HT-29 (cell line): ENCODE measurements at regions not wholly inside any gene's neighbourhood (a gene's known extent, or its start where the extent isn't known, plus 50 kb on each side); places are given as distances from the start of the nearest gene placed in this dataset.

Experiments
- DNase-seq: peaks from one replicate; pipeline ENCODE4 v3.0.0-alpha.2; 2015; ENCODE audit warnings: low spot score

DNA sequence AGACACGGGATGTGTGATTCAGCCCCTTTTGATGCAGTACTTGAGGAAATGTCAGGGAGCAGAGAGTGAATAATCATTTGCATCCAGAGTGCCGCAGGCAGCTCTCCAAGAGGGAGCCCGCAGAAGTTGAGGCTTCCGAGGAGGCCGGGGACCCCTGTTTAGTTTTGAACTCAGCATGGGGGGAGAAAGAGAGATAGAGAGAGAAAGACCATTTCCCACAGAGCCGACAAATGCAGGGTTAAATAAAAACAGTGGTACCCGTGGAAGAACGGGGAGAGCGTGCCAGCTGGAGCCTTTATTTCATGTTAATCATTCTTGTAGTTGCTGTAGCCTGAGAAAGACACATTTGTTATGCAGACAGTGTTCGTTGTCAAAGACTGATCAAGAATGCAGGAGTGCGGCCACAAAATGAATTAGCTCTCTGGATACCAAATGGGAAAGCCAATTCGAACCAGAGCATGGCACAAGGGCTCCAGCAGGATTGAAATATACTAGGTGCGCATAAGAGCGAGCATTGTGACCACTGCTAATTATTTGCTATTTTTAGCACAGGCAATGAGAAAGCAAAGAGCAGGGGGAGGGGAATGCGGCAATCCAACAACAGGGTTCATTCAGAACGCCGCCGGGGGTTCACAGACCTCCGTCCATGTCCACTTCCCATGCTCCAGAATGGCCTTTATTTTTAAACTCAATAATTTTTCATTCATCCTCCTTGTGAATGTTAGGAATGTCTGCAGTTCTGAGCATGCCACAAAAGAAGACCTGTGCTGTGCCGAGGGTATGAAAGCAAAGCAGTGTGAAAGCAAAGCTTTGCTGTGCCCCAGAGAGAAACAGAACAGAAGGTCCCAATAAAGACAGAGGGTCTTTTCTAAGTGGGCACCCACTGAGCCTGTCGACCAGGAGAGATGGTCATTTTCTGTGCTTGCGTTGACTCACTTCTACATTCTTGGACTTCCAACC, 243.9 kb upstream of the VCX3A start:
- DNase-seq: no peak

DNA sequence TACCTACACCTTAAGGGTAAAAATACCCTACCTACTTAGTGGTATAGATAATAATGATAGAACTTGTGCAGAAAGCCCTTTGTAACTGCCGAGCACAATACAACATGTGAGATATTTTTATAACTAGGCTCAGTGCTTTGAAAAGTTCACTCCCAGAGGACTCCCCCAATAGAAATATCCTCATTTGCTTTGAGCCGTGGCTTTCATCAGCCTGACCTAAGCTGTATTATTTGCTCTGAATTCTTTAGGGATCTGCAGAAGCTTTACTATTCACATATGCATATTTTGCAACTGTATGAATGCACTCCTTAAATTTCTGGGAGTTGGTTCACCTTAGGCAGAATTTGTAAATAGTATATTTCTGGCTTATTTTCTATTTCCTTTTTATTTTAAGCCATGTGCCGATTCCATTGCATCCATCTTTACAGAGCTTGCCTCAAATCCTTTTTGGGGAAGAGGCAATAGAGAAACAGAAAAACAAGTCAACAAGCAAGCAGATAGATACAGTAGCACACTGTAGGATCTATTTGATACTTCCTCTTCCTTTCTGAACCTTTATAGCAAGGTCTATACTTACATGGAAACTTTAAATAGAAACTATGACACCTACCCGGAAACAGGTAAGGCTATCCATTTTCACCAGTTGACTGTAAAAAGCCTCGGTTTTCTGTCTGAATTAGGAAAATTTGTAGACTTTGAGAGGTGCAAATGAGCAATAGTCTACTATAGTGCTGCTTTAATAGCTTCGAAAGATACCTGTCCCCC, 242.5 kb upstream of the VCX3A start:
- no peak for DNase-seq

DNA sequence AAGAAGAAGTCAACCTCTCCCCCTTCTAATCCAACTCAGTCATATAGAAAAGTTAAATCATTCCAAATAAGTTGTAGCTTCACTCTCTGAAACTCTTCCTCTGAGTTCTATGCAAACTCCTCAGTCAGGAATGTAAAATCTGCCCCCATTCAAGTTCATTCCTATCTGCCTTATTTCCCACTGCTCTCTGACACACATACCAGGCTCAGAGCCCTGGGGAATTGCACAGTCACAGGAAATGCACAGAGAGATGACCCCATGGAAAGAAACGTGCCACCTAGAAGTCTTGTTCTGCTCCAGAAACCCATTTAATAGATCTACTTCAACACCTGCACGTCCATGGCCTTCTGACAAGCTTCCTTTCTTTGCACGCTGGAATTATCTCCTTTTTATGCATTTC, 236.0 kb upstream of the VCX3A start:
- DNase-seq: no peak

DNA sequence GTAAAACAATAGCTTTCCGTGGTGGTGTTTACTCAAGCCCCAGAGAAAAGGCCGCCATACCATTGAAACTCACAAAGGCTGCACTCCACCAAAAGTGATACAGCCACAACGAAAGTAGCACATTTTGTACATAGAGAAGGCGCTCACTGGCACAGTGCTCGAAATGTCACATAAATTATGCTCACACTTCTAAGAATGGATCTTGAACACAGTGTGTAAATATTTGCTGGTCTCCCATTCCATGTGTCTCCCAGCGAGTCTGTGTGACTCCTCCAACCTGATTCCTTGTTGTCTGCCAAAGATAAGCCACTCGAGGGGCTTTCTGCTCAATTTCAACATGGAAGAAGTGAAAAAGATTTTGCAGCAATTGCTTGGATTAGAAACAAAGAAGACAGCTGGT, 234.0 kb upstream of the VCX3A start:
- DNase-seq: no peak

DNA sequence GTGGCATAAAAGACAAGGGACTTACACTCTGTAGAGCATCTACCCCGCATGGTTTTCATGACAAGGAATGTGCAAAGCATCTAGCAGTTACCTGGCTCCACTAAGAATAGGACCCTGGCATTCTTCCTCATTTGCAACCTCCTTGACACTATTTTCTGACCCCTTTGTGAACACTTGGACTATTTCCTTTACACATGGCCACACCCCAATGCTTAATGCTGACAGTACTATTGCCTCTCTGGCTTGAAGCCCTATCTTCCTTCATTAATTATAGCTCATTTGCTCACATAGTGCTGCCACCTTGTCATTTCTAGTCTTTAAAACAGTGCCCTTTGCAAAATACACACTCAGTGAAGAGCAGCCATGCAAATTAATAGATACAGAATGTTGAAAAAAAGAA, 226.3 kb upstream of the VCX3A start:
- no peak for DNase-seq

DNA sequence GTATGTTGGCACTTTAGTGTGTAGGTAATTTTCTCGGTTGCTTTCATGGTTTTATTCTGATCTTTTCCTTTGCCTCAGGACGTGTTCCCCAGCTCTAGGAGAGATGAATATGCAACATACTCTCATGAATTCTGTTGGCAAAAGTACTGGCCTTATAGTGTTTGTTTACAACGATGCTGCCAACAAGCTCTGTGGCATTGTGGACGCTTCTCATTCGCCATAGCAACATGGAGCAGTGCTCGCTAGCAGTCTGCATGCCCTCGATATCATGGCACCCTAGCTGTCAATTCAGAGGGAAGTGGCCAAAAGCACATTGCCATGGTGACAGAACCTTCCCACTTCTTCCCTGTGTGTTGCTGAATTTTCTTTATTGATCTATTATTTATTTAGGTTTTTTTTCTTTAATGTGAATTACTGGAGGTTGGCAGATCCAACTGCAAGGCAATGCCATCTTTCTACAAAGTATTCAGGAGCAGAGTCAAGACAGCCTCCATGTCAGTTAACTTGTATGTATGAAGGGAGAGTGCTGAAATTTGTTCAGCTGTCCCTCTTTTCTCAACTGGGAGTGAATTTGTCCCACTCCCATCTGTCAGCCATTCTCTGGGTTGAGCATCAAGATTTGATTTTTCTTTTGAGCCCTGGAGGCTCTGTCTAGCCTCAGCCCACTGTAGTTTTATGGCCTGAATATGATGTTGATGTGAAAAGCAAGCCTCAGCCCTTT, 224.9 kb upstream of the VCX3A start:
- no peak for DNase-seq

DNA sequence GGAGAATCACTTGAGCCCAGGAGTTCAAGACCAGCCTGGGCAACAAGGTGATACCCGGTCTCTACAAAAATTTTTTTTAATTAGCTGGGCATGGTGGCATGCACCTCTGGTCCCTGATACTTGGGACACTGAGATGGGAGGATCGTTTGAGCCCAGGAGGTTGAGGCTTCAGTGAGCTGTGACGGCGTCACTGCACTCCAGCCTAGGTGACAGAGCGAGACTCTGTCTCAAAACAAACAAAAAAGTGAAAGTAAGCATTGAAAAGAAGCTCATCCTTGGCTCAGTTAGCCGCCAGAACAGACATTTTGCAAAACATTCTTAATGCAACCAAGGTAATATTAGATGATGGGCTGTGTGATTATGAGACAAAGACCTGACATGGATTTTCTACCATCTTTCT, 223.3 kb upstream of the VCX3A start:
- DNase-seq: no peak

DNA sequence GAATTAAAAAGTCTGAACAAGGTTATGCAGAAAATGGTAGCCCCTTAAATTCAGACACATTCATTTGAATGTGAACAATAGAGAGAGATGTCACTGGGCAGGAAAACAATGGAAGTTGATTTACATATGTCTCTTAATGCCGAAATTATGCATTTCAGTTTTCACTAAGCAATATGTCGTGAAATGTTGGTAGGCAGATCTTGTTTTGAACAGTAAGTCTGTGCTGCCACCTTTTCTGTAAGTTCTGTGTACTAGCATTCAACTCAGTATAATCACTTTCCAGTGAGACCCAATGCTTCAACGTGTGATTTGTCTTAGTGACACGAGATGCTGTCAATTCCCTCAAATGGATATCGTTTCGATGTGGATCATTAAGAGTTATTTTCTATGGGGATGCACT, 222.7 kb upstream of the VCX3A start:
- DNase-seq: no peak

DNA sequence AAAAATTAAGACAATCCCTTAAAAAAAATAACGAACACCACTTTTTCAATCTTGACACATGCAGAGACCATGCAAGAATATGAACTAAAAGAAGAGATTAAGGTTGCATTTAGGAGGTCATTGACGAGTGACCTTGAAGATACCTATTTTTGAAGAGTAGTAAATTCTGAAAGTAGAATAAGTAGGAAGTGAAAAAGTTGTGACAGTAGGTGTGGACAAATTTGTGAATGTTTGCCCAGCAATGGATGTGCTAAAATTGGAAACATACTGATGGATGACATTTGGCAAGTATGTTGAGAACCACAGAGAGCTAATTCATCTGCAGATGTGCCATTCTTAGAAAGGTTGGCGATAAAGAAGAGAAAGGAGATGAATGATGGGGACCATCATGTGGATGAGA, 213.7 kb upstream of the VCX3A start:
- DNase-seq: no peak

DNA sequence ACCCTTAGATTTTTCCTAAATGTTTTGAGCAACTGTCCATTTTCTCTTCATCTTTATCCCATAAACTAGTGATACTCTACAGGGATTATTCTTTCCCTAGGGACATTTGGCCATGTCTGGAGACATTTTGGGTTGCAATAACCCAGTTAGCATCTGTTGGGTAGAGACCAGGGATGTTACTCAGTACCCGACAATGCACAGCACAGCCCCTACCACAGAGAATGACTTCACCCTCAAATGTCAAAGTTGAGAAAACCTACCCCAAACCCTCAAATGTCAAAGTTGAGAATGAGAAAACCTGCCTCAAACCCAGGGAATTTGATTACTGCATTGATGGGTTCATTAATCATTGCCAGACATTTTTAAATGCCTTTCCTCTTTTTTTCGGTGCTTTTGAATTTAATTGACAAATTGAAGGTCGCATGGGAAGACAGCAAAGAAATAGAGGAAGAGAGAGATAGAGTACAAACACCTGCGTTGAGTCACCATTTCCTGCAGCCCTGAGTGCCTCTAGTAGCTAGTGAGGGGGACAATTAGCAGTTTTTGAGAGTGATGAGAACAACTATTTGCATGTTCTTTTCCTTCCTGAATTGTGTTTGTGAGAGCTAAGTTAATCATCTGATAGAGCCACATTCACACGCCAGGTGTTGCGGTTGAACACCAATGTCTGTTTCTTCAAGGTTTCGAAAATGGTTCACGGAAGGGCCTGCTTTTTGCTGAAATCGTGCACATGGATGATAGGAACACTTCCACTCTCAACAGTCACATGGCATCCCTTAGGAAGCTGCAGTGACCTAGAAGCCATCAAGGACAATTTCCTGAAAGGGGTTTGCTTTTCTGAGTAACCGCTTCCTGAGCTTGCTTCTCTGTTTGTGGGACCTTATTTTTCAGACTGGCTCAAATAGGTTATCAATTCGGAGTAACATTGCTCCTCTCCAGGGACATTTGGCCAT, 203.9 kb upstream of the VCX3A start:
- no peak for DNase-seq

DNA sequence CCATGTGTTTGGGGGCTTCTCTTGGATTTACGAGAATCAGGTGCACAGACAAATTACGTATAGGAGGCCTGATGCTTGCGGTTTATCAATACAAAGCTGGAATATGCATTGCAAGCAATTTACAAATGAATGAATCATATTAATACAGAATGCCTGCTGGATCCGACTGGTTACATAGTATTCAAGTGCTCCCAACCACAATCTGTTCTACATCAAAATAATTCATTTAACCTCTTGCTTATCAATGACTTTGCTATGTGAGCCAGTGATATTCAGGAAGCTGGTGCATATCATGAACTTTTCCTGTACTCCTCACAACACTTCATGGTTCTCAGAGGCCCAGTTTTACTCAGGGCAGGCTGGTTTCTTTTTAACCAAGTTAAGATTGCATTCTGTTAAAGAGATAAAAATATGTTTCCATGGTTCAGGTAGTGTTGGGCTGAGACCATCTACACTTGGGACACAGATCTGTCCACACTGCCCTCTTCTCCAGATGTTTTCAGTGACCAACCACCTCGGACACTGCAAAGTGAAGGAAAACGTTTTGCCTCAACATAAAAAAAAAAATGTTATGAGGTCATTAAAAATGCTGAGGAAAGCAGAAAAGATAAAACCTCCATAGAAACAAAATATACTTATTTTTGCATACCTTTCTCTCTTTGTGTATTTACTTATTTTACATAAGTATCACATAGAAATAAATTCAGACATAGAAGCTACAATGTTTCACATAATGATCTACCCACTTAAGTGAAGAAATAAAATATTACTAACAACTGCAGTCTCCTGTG, 200.1 kb upstream of the VCX3A start:
- no peak for DNase-seq

DNA sequence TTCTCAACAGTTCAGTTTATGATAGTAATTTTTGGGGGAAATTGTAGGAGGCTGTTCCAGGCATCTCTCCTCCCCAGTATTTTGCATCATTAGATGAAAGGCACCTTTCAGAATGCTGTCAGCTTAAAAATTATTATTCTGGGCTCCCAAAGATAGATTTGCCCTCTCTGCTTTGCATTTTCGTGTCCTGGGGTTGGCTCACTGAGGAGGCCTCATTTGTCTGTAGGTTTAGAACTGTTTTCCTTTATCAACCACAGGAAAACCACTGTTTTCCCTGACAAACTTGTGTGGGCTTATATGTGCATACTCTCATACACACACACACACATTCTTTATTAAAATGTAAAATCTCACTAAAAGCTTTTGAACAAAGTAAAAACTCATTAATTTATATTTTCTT, 197.2 kb upstream of the VCX3A start:
- DNase-seq: no peak

DNA sequence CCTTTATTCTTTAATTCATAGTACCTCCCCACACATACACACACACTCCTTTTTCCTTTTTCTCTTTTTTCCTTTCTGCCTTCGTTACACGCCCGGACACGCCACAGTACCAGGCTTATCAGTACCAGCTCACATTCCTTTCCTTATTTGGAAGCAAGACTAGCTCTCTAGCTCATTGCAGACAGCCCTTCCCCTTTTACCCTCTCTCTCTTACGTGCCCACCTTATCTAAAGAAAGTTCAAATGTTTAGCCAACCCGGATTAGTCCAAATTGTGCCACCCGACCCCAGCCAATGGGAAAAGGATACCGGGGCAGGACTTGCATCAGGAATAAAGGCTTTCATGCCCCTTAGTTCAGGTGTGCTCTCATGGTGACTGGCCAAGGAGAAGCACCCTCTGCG, 194.7 kb upstream of the VCX3A start:
- DNase-seq: no peak

DNA sequence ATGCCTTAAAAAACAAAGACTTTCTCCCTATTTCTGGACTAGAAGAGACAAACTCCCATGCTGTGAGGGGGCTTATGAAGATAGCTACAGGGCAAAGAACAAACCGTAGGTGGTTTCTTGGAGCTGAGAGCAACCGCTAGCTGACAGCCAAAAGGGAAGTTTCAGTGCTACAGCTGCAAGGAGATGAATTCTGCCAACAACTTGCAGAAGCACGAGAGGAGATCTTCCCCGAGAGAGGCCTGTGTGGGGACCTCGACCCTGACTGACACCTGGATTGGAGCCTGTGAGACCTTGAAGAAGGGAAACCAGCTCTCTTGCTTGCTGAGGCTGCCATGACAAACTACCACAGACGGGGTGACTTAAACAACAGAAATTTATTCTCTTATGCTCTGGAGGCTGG, 183.8 kb upstream of the VCX3A start:
- no peak for DNase-seq

DNA sequence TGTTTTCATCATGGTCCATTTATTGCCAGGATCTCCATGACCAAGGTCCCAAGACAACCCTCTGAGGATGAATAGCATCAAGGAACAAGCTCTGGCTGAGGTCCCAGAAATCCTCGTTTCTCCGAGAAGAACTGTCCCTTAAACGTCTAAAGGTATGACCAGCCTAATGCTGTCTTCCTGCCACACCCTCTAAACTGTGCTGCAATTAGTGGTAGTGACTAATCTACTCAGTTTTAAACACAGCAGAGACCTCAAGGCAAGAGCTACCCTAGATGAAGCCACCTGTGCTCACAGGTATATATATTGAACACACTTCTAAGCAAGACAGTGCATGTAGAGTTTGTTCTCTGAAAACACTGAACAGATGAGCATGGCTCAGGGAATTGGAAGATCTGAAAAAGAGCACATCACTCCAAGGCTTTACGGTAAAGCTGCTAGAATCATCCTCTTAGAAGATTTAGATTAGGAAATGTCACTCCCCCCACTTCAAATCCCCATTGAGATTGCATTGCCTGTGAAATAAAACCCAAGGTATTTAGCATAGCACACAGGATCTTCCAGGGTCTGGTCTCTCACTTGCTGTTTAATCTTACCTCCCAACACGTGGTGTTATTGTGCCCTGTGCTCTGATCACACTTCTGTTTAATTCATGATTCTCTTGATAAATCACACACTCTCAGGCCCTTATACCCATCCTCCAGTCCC, 173.9 kb upstream of the VCX3A start:
- DNase-seq: no peak

DNA sequence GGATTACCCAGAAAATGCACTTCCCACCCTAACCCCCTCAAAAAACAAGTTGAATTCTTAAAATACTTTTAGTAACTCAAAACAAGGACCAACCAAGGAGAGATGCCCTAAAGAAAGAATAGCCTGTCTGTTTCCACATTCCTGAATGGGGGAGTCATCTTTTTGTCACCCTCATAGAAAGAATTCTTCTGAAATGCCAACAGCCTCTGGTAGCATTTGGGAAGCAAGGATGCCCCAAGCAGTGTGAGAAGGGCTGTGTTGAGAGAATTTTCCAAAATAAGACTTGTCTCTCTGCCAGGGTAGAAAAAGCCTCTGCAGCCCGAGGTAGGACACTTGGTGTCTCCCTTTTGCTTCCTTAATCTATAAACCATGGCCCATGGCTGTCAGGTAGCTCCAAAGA, 173.1 kb upstream of the VCX3A start:
- no peak for DNase-seq

DNA sequence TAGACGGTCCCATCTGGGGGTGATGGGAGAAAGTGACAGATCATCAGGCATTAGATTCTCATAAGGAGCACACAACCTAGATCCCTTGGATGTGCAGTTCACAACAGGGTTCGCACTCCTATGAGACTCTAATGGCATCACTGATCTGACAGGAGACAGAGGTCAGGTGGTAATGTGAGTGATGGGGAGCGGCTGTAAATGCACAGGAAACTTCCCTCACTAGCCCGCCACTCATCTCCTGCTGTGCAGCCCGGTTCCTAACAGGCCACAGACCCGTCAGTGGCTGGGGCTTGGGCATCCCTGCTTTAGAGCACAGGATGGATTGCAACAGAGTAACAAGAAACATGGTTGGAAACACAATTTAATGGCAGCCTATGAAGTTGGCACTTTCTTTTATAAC, 172.6 kb upstream of the VCX3A start:
- DNase-seq: no peak

DNA sequence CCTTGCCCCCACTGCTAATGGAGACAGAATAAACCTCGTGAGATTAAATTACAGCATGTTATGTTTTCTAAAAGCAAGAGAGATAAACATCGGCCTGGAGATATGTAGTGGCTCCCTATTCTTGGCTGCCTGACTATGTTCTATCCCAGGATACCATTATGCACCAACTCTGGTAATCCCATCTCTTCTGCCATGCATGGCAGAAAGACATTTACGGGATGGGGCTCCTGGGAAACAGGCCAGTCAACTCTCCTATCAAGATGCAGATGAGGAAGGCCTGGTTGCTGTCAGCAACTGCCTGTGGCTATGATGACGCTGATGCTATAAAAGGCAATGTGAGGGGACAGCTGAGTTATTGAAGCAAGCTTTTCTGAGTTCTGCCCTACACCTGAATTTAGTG, 166.2 kb upstream of the VCX3A start:
- DNase-seq: no peak

DNA sequence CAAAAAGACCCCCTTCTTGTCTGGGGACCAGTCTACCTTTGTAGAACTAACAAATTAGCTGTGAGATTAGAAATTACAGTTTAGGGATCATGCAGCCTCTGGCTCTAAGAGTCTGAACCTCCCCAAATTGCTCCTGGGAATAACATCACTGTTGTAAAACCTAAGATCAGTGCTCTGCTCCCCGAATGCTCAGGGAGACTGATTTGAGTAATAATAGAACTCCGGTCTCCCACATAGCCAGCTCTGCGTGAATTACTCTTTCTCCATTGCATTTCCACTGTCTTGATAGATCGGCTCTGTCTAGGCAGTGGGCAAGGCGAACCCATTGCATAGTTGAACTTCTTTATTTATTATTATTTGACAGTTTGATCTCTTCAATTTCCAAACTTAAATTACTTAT, 160.8 kb upstream of the VCX3A start:
- DNase-seq: no peak

DNA sequence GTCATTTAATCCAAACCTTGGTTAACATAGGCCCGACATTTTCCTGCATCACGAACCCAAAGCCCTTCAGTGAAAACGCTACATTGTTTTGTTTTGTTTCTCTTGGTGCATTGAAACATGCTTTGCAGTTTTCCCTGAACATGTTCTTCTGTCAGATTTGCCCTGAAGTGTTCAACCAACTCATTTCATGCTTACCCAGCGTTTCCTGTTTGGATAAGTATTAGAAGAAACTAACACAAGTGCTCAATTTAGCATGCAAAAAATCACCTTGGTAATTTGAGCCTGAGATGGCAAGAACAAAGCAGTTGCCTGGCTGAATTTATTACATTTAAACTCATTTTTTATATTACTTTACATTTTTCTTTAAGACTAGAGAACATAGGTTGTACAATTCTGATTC, 160.1 kb upstream of the VCX3A start:
- no peak for DNase-seq
